Upper lobe of left lung (tissue), 6 donors: ENCODE measurements at regions not wholly inside any gene's neighbourhood (a gene's known extent, or its start where the extent isn't known, plus 50 kb on each side); places are given as distances from the start of the nearest gene placed in this dataset.

ENCODE experiments used
- ATAC-seq, 2 donors: fragments of 200-7000 bp; cut with Tn5 transposase; one replicate each; pipeline ENCODE4 v1.9.1; 2022; ENCODE audit warnings: mild to moderate bottlenecking in 2 of 2, moderate library complexity in 2 of 2; ENCODE audit not compliant: low FRiP score in 2 of 2
- DNase-seq, 2 donors: peaks; one replicate each; pipeline ENCODE4 v3.0.0-alpha.2; 2019 to 2020
- H3K27ac ChIP-seq, 4 donors: fragments of 200-600 bp; sonication (generic); one replicate each; pipeline ENCODE4 v1.5.1; 2016 to 2019
- H3K27me3 ChIP-seq, 4 donors: fragments of 200-600 bp; sonication (generic); one replicate each; pipeline ENCODE4 v1.5.1; 2017 to 2019
- H3K36me3 ChIP-seq, 4 donors: fragments of 200-600 bp; sonication (generic); one replicate each; pipeline ENCODE4 v1.5.1; 2016 to 2019
- H3K4me1 ChIP-seq, 4 donors: fragments of 200-600 bp; sonication (generic); one replicate each; pipeline ENCODE4 v1.5.1; 2018 to 2019
- H3K4me3 ChIP-seq, 4 donors: fragments of 200-600 bp; sonication (generic); one replicate each; pipeline ENCODE4 v1.5.1; 2017 to 2019; ENCODE audit warnings: mild to moderate bottlenecking in 2 of 4, moderate library complexity in 1 of 4
- H3K9me3 ChIP-seq, 4 donors: fragments of 200-600 bp; sonication (generic); one replicate each; pipeline ENCODE4 v1.5.1; 2018 to 2019
- EP300 ChIP-seq, 4 donors: sonication (generic); formaldehyde crosslinking; IDR thresholded peaks; one replicate each; pipeline ENCODE4 v1.5.1; 2017; ENCODE audit warnings: antibody characterized with exemption in 4 of 4, control low read depth in 2 of 4
- POLR2A ChIP-seq, 4 donors: fragments of 450-650 bp; IDR thresholded peaks; one replicate each; pipeline ENCODE4 v1.5.1; 2016 to 2017; ENCODE audit warnings: antibody characterized with exemption in 4 of 4, mild to moderate bottlenecking in 2 of 4
- POLR2AphosphoS5 ChIP-seq, 2 donors: sonication (generic); formaldehyde crosslinking; IDR thresholded peaks; one replicate each; pipeline ENCODE4 v1.5.1; 2017; ENCODE audit warnings: antibody characterized with exemption in 2 of 2
- WGBS, 2 donors: methylation state at CpG; one replicate each; pipeline ENCODE4 v1.1.5; 2017 to 2018; 5-methylcytosine and 5-hydroxymethylcytosine counted together
- TF ChIP-seq, protein P1 (sequence below), 6 experiments: fragments of 450-650 bp in 4 of 6; fragments of 200-600 bp in 2 of 6; sonication (generic) in 2 of 6; IDR thresholded peaks; one replicate each; pipeline ENCODE4 v1.5.1; 2016 to 2019; ENCODE audit warnings: antibody characterized with exemption in 6 of 6
- donor health status: DM: no; HTN: no; CAD: no; lungs with moderate emphysema.
- donor health status: DM: no; HTN: yes; CAD: no; lungs with severe emphysema.

- no peak for DNase-seq
- Histone ChIP-seq H3K36me3 (no peaks in the 10 kb centered on the region), H3K4me1 (no peaks in the 10 kb centered on the region), H3K27me3 (no peaks in the 10 kb centered on the region), H3K4me3 (no peak overlapping the region), H3K9me3 (no peaks in the 10 kb centered on the region), H3K27ac (no peak overlapping the region)
- TF ChIP-seq EP300 (IDR thresholded peaks at IDR 0.05): no peak
- TF ChIP-seq, protein P1, sequence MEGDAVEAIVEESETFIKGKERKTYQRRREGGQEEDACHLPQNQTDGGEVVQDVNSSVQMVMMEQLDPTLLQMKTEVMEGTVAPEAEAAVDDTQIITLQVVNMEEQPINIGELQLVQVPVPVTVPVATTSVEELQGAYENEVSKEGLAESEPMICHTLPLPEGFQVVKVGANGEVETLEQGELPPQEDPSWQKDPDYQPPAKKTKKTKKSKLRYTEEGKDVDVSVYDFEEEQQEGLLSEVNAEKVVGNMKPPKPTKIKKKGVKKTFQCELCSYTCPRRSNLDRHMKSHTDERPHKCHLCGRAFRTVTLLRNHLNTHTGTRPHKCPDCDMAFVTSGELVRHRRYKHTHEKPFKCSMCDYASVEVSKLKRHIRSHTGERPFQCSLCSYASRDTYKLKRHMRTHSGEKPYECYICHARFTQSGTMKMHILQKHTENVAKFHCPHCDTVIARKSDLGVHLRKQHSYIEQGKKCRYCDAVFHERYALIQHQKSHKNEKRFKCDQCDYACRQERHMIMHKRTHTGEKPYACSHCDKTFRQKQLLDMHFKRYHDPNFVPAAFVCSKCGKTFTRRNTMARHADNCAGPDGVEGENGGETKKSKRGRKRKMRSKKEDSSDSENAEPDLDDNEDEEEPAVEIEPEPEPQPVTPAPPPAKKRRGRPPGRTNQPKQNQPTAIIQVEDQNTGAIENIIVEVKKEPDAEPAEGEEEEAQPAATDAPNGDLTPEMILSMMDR (IDR thresholded peaks at IDR 0.05): no peak
- no peak for TF ChIP-seq POLR2AphosphoS5 (IDR thresholded peaks at IDR 0.05)
- no peak for TF ChIP-seq POLR2A (IDR thresholded peaks at IDR 0.05)
- no peak for ATAC-seq
- WGBS, 2 donors: 73 to 94% methylated on average over 4 of the region's 4 CpGs
Measured at GRCh38 chr2:100675855-100676254, 113.1 kb downstream of the PDCL3 start.

DNA sequence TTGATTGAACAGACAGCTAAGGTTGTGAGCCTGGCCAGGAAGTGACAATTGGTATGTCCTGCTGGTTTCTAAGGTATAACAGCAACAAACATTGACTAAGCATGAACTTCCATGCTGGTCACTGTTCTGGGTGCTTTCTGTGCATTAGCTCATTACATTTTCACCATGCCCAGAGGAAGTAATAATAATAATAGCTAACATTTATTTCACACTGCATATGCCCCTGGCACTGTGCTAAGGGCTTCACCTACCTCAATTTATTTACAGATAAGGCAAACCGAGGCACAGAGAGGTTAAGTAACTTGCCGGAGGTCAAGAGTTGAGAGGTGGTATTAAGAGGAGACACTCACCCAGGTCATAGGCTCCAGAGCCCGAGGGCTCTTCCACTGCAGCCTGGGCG lies 113.6 kb downstream of the PDCL3 start:
- TF ChIP-seq POLR2AphosphoS5 (IDR thresholded peaks at IDR 0.05) (no peak), EP300 (IDR thresholded peaks at IDR 0.05) (no peak), POLR2A (IDR thresholded peaks at IDR 0.05) (no peak)
- TF ChIP-seq, protein P1 (IDR thresholded peaks at IDR 0.05): no peak
- H3K9me3 ChIP-seq: no peaks in the 10 kb centered on the region
- no peak overlapping the region for H3K4me3 ChIP-seq
- no peak overlapping the region for H3K27ac ChIP-seq
- ATAC-seq: no peak
- WGBS, 2 donors: 68 to 94% methylated on average over 4 of the region's 4 CpGs
- no peak for DNase-seq
- no peaks in the 10 kb centered on the region for H3K4me1 ChIP-seq
- no peaks in the 10 kb centered on the region for H3K36me3 ChIP-seq
- H3K27me3 ChIP-seq: no peaks in the 10 kb centered on the region

- Histone ChIP-seq H3K9me3 (no peaks in the 10 kb centered on the region), H3K4me3 (no peak overlapping the region), H3K4me1 (no peaks in the 10 kb centered on the region), H3K27ac (no peak overlapping the region), H3K27me3 (no peaks in the 10 kb centered on the region), H3K36me3 (no peaks in the 10 kb centered on the region)
- no peak for DNase-seq
- 89 to 93% methylated on average over 8 to 11 of the region's 11 CpGs for WGBS, 2 donors
- ATAC-seq: no peak
- TF ChIP-seq, protein P1 (IDR thresholded peaks at IDR 0.05): no peak
Measured at GRCh38 chr2:100677611-100678185, 114.9 kb downstream of the PDCL3 start.

DNA sequence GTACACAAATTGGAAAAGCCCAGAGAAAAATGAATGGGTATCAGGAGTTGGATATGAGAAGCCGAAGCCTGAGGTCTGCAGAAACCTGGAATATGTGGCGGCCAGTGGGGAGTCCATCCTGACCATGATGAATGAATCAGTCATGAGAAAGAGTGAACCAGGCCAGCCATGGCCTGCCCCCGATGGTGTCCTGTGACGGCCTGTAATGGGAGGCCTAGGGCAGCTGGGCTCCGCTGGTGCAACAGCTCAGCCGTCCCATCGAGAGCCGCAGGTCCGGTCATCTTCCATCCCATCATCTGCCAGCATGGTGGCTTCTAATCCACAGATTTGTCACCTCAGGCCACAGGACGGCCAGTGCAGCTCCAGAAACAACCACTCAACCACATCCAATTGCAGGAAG lies 116.4 kb downstream of the PDCL3 start:
- TF ChIP-seq POLR2AphosphoS5 (IDR thresholded peaks at IDR 0.05) (no peak), EP300 (IDR thresholded peaks at IDR 0.05) (no peak), POLR2A (IDR thresholded peaks at IDR 0.05) (no peak)
- TF ChIP-seq, protein P1 (IDR thresholded peaks at IDR 0.05): no peak
- H3K4me1 ChIP-seq: no peaks in the 10 kb centered on the region
- 95 to 96% methylated on average over 6 to 10 of the region's 10 CpGs for WGBS, 2 donors

DNA sequence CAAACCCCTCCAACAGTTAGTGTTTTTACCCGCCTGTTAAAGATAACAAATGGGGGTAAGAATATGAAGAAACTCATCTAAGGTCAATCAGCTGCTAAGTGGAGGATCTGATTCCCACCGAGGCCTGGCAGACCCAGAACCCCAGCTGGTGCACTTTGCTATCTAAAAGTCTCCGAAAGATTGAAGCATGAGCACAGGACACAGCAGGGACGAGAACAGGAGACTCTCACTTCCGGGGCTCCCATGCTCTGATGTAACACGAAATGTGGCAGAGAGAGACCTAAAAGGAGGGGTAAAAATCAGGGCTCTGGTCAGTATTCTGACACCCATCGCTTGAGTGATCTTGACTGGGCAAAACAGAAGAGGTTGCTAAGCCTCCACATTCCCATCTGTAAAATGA lies 119.7 kb downstream of the PDCL3 start:
- Histone ChIP-seq H3K27me3 (no peaks in the 10 kb centered on the region), H3K27ac (no peak overlapping the region), H3K4me1 (no peaks in the 10 kb centered on the region), H3K4me3 (no peak overlapping the region), H3K36me3 (no peaks in the 10 kb centered on the region), H3K9me3 (no peaks in the 10 kb centered on the region)
- ATAC-seq (no peak), DNase-seq (no peak)
- WGBS, 2 donors: 78 to 92% methylated on average over 7 of the region's 7 CpGs
- TF ChIP-seq, protein P1 (IDR thresholded peaks at IDR 0.05): no peak
- TF ChIP-seq EP300 (IDR thresholded peaks at IDR 0.05) (no peak), POLR2AphosphoS5 (IDR thresholded peaks at IDR 0.05) (no peak), POLR2A (IDR thresholded peaks at IDR 0.05) (no peak)

More for the DNA sequence above, 116.4 kb downstream of the PDCL3 start:
- Histone ChIP-seq H3K4me3 (no peak overlapping the region), H3K27me3 (no peaks in the 10 kb centered on the region), H3K9me3 (no peaks in the 10 kb centered on the region), H3K27ac (no peak overlapping the region), H3K36me3 (no peaks in the 10 kb centered on the region)
- DNase-seq (no peak), ATAC-seq (no peak)
